ENCODE measurements at regions not wholly inside any gene's neighbourhood (a gene's known extent, or its start where the extent isn't known, plus 50 kb on each side); places are given as distances from the start of the nearest gene placed in this dataset.

DNA sequence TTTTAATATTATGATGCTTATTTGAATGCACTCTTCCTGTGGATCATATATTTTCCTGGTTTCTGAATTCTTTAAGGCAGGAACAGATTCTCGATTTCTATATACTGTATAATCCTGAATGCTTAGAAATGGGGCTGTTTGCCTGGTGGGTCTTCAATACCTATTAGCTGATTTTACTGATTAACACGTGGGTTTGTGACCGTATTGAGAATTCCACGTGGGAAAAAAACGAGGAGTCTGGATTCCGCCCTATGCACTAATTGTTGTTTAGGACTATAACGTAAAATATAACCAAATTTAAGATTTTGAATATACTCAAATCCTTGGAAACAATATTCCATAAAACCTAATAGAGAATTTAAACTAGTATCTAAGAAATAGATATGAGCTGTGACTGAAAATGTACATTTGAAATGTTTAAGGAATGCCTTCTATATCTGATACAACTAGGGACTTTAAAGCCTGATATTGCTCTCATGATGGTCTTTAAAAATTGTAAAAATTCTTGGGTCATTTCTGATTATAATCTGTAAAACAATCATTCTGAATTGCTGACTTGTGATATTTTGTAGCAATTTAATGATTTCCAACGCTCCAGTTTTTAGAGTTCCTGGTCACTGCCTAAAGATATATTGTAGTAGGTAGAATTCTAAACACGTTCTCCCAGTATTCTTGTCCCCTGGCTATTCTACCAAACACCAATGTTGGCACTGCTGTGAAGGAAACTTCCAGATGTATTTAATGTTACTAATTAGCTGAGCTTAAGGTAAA, 93.6 kb upstream of the NOX3 start:
- H3K27me3 ChIP-seq (ENCODE audit: control insufficient read depth, extremely low read depth, insufficient read depth, low read length): no peaks in the 10 kb centered on the region
- no peaks in the 10 kb centered on the region for H3K9me1 ChIP-seq (ENCODE audit: control insufficient read depth, extremely low read depth, insufficient read depth, low read length)
- H3K4me3 ChIP-seq (ENCODE audit: control insufficient read depth in 2 of 3, extremely low read depth in 1 of 3, insufficient read depth in 2 of 3, low read depth in 1 of 3, low read length in 3 of 3): no peak overlapping the region
- TF ChIP-seq CTCF (optimal IDR thresholded peaks at IDR 0.05 in 1 of 3, IDR thresholded peaks at IDR 0.05 in 1 of 3, conservative IDR thresholded peaks at IDR 0.05 in 1 of 3; ENCODE audit: extremely low read depth in 1 of 3, insufficient read depth in 2 of 3, low read length in 3 of 3) (no peak), EZH2 (IDR thresholded peaks at IDR 0.05; ENCODE audit: low read length) (no peak)
- no peaks in the 10 kb centered on the region for H3K9me3 ChIP-seq (ENCODE audit: control insufficient read depth, low read depth, low read length)
- H3K27ac ChIP-seq (ENCODE audit: control insufficient read depth, insufficient read depth, low read length): no peak overlapping the region
- no peaks in the 10 kb centered on the region for H4K20me1 ChIP-seq (ENCODE audit: control insufficient read depth, extremely low read depth, insufficient read depth, low read length)
- no peaks in the 10 kb centered on the region for H3K79me2 ChIP-seq (ENCODE audit: control insufficient read depth, insufficient read depth, low read length)
- FAIRE-seq: no peak
- dilution Hi-C loops (cut with MboI; ENCODE audit: extremely low pct_ligation_motif_present, low sequenced_read_pairs): no loop called here
- H3K4me1 ChIP-seq (ENCODE audit: control insufficient read depth, extremely low read depth, insufficient read depth, low read length): no peaks in the 10 kb centered on the region
- no peak overlapping the region for H3K4me2 ChIP-seq (ENCODE audit: control insufficient read depth, extremely low read depth, insufficient read depth, low read depth, low read length)
- no peak overlapping the region for H2AFZ ChIP-seq (ENCODE audit: control insufficient read depth, low read length)
- H3K9ac ChIP-seq (ENCODE audit: control insufficient read depth, extremely low read depth, insufficient read depth, low read length): no peak overlapping the region
- DNase-seq (ENCODE audit: low read depth, low spot score): no peak
- H3K36me3 ChIP-seq (ENCODE audit: control insufficient read depth in 2 of 2, extremely low read depth in 1 of 2, insufficient read depth in 2 of 2, low read length in 2 of 2): no peaks in the 10 kb centered on the region

DNA sequence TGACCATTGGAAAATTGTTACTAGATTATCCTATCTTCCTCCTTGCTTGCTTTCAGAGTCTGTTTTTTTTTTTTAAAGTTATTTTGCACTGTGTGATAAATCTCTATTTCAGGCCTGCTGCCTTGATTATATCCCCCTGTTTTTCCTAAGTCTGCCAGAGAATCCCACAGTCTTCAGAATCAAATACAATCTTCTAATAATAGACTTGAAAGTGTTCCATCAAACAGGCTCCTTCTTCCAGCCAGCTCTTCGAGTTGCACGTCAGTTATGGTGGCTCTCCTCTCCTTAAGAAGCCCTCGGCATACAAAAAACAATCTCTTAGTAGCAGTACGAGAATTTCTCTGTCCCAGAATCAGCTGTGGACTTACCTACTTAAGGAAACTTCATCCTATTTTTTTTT, 92.9 kb upstream of the NOX3 start:
- dilution Hi-C loops (cut with MboI; ENCODE audit: extremely low pct_ligation_motif_present, low sequenced_read_pairs): no loop called here
- Histone ChIP-seq H3K27ac (ENCODE audit: control insufficient read depth, insufficient read depth, low read length) (no peak overlapping the region), H4K20me1 (ENCODE audit: control insufficient read depth, extremely low read depth, insufficient read depth, low read length) (no peaks in the 10 kb centered on the region), H3K36me3 (ENCODE audit: control insufficient read depth in 2 of 2, extremely low read depth in 1 of 2, insufficient read depth in 2 of 2, low read length in 2 of 2) (no peaks in the 10 kb centered on the region), H3K9me3 (ENCODE audit: control insufficient read depth, low read depth, low read length) (no peaks in the 10 kb centered on the region), H2AFZ (ENCODE audit: control insufficient read depth, low read length) (no peak overlapping the region), H3K4me2 (ENCODE audit: control insufficient read depth, extremely low read depth, insufficient read depth, low read depth, low read length) (no peak overlapping the region), H3K9ac (ENCODE audit: control insufficient read depth, extremely low read depth, insufficient read depth, low read length) (no peak overlapping the region), H3K9me1 (ENCODE audit: control insufficient read depth, extremely low read depth, insufficient read depth, low read length) (no peaks in the 10 kb centered on the region), H3K79me2 (ENCODE audit: control insufficient read depth, insufficient read depth, low read length) (no peaks in the 10 kb centered on the region), H3K4me3 (ENCODE audit: control insufficient read depth in 2 of 3, extremely low read depth in 1 of 3, insufficient read depth in 2 of 3, low read depth in 1 of 3, low read length in 3 of 3) (no peak overlapping the region), H3K4me1 (ENCODE audit: control insufficient read depth, extremely low read depth, insufficient read depth, low read length) (no peaks in the 10 kb centered on the region), H3K27me3 (ENCODE audit: control insufficient read depth, extremely low read depth, insufficient read depth, low read length) (no peaks in the 10 kb centered on the region)
- DNase-seq (ENCODE audit: low read depth, low spot score) (no peak), FAIRE-seq (no peak)
- TF ChIP-seq CTCF (optimal IDR thresholded peaks at IDR 0.05 in 1 of 3, IDR thresholded peaks at IDR 0.05 in 1 of 3, conservative IDR thresholded peaks at IDR 0.05 in 1 of 3; ENCODE audit: extremely low read depth in 1 of 3, insufficient read depth in 2 of 3, low read length in 3 of 3): no peak
- no peak for TF ChIP-seq EZH2 (IDR thresholded peaks at IDR 0.05; ENCODE audit: low read length)

Data from keratinocyte (primary cell).